Testis (tissue), 2 donors: ENCODE measurements at regions not wholly inside any gene's neighbourhood (a gene's known extent, or its start where the extent isn't known, plus 50 kb on each side); places are given as distances from the start of the nearest gene placed in this dataset.

ENCODE experiments used
- POLR2A ChIP-seq: fragments of 450-650 bp; IDR thresholded peaks from one replicate; pipeline ENCODE4 v1.6.1; 2017; ENCODE audit warnings: antibody characterized with exemption, mild to moderate bottlenecking, moderate library complexity
- TF ChIP-seq, protein P1 (sequence below), 3 experiments: fragments of 450-650 bp in 2 of 3; fragments of 200-600 bp in 1 of 3; sonication (generic) in 1 of 3; IDR thresholded peaks; one replicate each; pipeline ENCODE4 v1.5.1; 2016 to 2019; ENCODE audit warnings: antibody characterized with exemption in 3 of 3, mild to moderate bottlenecking in 2 of 3, moderate library complexity in 1 of 3

GRCh38 chr22:49116486-49117120 is 711.1 kb downstream of the BRD1 start:
- TF ChIP-seq, protein P1, sequence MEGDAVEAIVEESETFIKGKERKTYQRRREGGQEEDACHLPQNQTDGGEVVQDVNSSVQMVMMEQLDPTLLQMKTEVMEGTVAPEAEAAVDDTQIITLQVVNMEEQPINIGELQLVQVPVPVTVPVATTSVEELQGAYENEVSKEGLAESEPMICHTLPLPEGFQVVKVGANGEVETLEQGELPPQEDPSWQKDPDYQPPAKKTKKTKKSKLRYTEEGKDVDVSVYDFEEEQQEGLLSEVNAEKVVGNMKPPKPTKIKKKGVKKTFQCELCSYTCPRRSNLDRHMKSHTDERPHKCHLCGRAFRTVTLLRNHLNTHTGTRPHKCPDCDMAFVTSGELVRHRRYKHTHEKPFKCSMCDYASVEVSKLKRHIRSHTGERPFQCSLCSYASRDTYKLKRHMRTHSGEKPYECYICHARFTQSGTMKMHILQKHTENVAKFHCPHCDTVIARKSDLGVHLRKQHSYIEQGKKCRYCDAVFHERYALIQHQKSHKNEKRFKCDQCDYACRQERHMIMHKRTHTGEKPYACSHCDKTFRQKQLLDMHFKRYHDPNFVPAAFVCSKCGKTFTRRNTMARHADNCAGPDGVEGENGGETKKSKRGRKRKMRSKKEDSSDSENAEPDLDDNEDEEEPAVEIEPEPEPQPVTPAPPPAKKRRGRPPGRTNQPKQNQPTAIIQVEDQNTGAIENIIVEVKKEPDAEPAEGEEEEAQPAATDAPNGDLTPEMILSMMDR (IDR thresholded peaks at IDR 0.05), result no peak
- TF ChIP-seq POLR2A, result no peak
